Right lobe of liver (tissue), 6 donors: ENCODE measurements at regions not wholly inside any gene's neighbourhood (a gene's known extent, or its start where the extent isn't known, plus 50 kb on each side); places are given as distances from the start of the nearest gene placed in this dataset.

Experiments used
- ATAC-seq, 4 donors: fragments of 200-7000 bp; cut with Tn5 transposase; one replicate each; pipeline ENCODE4 v1.9.1; 2020; ENCODE audit warnings: mild to moderate bottlenecking in 4 of 4, moderate library complexity in 4 of 4
- DNase-seq, 3 donors: peaks; one replicate each; pipeline ENCODE4 v3.0.0-alpha.2; 2020
- H3K27ac ChIP-seq, 3 donors: fragments of 200-600 bp; one replicate each; pipeline ENCODE4 v1.8.0; 2022
- H3K27me3 ChIP-seq, 2 donors: fragments of 200-600 bp; one replicate each; pipeline ENCODE4 v1.8.0; 2022
- H3K36me3 ChIP-seq, 4 donors: fragments of 200-600 bp; sonication (generic) in 1 of 4; one replicate each; pipeline versions ENCODE4 v1.5.1 to v1.8.0; 2017 to 2022; ENCODE audit warnings: control low read depth in 1 of 4
- H3K4me1 ChIP-seq, 4 donors: fragments of 200-600 bp; sonication (generic) in 1 of 4; one replicate each; pipeline versions ENCODE4 v1.5.1 to v1.8.0; 2017 to 2022; ENCODE audit warnings: control low read depth in 1 of 4
- H3K4me3 ChIP-seq, 3 donors: fragments of 200-600 bp; one replicate each; pipeline ENCODE4 v1.8.0; 2022
- H3K9me3 ChIP-seq, 4 donors: fragments of 200-600 bp; sonication (generic) in 1 of 4; one replicate each; pipeline versions ENCODE4 v1.5.1 to v1.8.0; 2017 to 2022; ENCODE audit warnings: control low read depth in 1 of 4
- POLR2A ChIP-seq: fragments of 450-650 bp; IDR thresholded peaks from one replicate; pipeline ENCODE4 v1.6.1; 2017; ENCODE audit warnings: antibody characterized with exemption, mild to moderate bottlenecking
- WGBS: methylation state at CpG from one replicate; pipeline ENCODE4 v1.1.6; 2018; ENCODE audit warnings: low coverage, low lambda C conversion rate; ENCODE audit not compliant: insufficient coverage; ENCODE audit errors: missing lambda C conversion rate; 5-methylcytosine and 5-hydroxymethylcytosine counted together
- intact Hi-C, 2 donors: fragments of 100-400 bp; cut with DNase I; formaldehyde crosslinking; loops; one replicate each; pipeline versions ENCODE4 v1.11.2 to v1.14.1; 2022
- TF ChIP-seq, protein P1 (sequence below), 4 donors: fragments of 200-600 bp in 3 of 4; fragments of 450-650 bp in 1 of 4; IDR thresholded peaks; one replicate each; pipeline versions ENCODE4 v1.5.1 to v1.8.0; 2016 to 2022; ENCODE audit warnings: antibody characterized with exemption in 4 of 4, mild to moderate bottlenecking in 2 of 4
- donor health status: DM: no; HTN: yes; CAD: no.
- donor health status: DM: no; HTN: no; CAD: no.
- donor health status: DM: no; HTN: no; CAD: no.
- donor health status: DM: no; HTN: yes; CAD: no.
- donor health status: DM: no; HTN: yes; CAD: no.

DNA sequence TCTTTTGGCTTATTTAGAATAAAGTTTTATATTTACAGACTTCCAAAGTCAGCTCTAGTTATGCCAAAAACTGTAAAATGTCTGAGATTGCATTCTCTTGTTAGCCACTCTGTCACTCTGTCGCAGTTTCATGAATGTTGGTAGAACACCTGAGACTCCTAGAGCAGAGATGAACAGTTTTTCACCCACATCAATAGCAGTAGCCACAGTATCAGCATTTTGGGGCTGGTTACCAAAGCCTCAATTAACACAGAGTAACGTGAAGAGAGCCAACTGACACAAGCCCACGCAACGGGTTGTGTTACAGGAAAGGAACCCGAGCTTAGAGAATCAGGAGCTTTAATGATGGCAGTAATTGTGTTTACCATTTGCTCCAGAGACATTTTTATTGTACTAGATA lies 443.0 kb upstream of the SLC39A10 start:
- no peak overlapping the region for H3K27ac ChIP-seq
- 30% methylated on average over 4 of the region's 5 CpGs for WGBS

DNA sequence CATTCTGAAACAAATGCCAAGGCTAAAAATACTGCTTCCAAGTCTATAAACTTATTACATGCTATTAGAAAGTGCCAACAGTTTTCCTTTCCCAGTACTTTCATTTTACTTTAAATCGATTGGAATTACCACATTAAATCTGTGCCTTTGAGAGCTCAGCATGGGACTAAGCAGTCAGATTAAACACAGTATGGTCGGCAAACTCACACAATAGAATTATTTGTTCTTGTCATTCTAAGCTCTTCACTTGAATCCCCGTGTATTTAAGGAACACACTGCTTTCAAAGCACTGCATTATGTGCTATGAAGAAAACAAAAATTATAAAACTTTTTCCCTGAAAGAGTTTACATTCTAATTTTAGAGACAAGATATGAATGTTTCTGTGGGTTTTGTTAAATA lies 444.4 kb upstream of the SLC39A10 start:
- no peak for ATAC-seq
- intact Hi-C loops, result no loop called here
- Histone ChIP-seq H3K27me3 (no peaks in the 10 kb centered on the region), H3K9me3 (no peaks in the 10 kb centered on the region), H3K4me1 (no peaks in the 10 kb centered on the region), H3K4me3 (no peak overlapping the region), H3K27ac (no peak overlapping the region), H3K36me3 (no peaks in the 10 kb centered on the region)
- TF ChIP-seq POLR2A, result no peak
- TF ChIP-seq, protein P1, sequence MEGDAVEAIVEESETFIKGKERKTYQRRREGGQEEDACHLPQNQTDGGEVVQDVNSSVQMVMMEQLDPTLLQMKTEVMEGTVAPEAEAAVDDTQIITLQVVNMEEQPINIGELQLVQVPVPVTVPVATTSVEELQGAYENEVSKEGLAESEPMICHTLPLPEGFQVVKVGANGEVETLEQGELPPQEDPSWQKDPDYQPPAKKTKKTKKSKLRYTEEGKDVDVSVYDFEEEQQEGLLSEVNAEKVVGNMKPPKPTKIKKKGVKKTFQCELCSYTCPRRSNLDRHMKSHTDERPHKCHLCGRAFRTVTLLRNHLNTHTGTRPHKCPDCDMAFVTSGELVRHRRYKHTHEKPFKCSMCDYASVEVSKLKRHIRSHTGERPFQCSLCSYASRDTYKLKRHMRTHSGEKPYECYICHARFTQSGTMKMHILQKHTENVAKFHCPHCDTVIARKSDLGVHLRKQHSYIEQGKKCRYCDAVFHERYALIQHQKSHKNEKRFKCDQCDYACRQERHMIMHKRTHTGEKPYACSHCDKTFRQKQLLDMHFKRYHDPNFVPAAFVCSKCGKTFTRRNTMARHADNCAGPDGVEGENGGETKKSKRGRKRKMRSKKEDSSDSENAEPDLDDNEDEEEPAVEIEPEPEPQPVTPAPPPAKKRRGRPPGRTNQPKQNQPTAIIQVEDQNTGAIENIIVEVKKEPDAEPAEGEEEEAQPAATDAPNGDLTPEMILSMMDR (IDR thresholded peaks at IDR 0.05), result no peak
- 32% methylated on average over 3 of the region's 3 CpGs for WGBS
- DNase-seq, result no peak

More for the DNA sequence above, 443.0 kb upstream of the SLC39A10 start:
- H3K4me1 ChIP-seq, result no peaks in the 10 kb centered on the region
- H3K4me3 ChIP-seq, result no peak overlapping the region
- no peaks in the 10 kb centered on the region for H3K9me3 ChIP-seq
- no peak for ATAC-seq
- no peaks in the 10 kb centered on the region for H3K36me3 ChIP-seq
- intact Hi-C loops, result no loop called here
- no peak for TF ChIP-seq POLR2A
- TF ChIP-seq, protein P1 (IDR thresholded peaks at IDR 0.05), result no peak
- H3K27me3 ChIP-seq, result no peaks in the 10 kb centered on the region
- DNase-seq, result no peak

DNA sequence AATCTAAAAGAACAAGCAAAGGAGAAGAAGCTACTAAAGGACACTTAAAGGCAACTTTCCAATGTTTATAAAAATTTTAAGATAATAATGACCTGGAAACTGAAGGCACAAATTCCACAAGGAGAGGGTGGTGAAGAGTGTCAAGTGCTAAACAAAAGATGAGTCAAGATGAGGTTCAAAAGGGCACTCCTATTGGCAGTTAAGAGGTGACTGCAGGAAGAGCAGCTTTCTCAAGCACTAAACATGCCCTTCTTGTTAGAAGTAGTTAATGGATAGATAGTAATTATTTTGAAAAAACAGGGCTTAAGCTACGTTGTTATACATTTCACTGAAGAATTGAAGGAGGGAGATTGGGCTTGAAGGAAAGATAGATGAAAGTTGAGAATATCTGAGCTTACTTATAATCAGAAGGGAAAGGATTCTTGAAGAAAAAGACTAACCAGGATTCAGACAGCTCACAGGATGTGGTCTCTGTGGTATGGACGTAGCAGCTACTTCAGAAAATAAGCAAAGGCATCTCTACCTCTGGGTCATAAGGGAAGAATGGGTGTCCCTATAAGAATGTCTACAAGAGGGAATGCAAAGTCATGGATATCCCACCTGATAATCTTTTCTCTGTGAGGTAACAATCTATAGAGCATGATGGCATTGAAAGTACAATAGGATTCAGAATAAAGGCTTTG lies 454.7 kb upstream of the SLC39A10 start:
- WGBS, result 12% methylated on average over 2 of the region's 2 CpGs
- ATAC-seq (no peak), DNase-seq (no peak)
- H3K4me1 ChIP-seq, result no peaks in the 10 kb centered on the region
- intact Hi-C loops, result no loop called here
- H3K4me3 ChIP-seq, result no peak overlapping the region
- no peak for TF ChIP-seq POLR2A
- TF ChIP-seq, protein P1 (IDR thresholded peaks at IDR 0.05), result no peak
- H3K27ac ChIP-seq, result no peak overlapping the region
- no peaks in the 10 kb centered on the region for H3K36me3 ChIP-seq
- H3K27me3 ChIP-seq, result no peaks in the 10 kb centered on the region
- H3K9me3 ChIP-seq, result no peaks in the 10 kb centered on the region

DNA sequence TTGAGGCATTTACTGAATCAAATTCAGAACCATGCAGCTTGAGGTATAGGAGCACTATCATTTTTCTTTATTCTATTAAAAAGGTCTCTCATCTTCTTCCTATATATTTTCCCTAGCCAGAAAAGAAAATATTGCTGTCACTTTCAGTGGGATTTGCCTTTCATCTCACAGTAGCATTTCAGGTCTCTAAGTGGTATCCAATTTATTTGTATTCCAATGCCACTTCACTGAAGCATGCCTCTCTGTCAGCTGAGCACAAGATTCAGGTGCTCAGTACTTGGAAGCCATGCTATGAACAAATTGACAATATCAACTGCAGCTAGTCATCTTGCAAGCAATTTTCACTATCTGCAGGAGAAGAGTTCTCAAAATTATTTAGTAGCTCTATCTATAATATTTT lies 457.2 kb upstream of the SLC39A10 start:
- H3K4me3 ChIP-seq, result no peak overlapping the region
- no peak for TF ChIP-seq POLR2A
- TF ChIP-seq, protein P1 (IDR thresholded peaks at IDR 0.05), result no peak
- ATAC-seq, result no peak
- H3K9me3 ChIP-seq, result no peaks in the 10 kb centered on the region
- intact Hi-C loops, result no loop called here
- no peaks in the 10 kb centered on the region for H3K4me1 ChIP-seq
- DNase-seq, result no peak
- no peaks in the 10 kb centered on the region for H3K36me3 ChIP-seq
- H3K27ac ChIP-seq, result no peak overlapping the region
- H3K27me3 ChIP-seq, result no peaks in the 10 kb centered on the region
